Parathyroid adenoma (tissue), 2 donors: ENCODE measurements at regions not wholly inside any gene's neighbourhood (a gene's known extent, or its start where the extent isn't known, plus 50 kb on each side); places are given as distances from the start of the nearest gene placed in this dataset.

Source experiments
- H2AFZ ChIP-seq: fragments of 300-600 bp; sonication (generic); one replicate; pipeline ENCODE4 v1.7.0; 2017; ENCODE audit warnings: antibody characterized with exemption, mild to moderate bottlenecking
- H3K27ac ChIP-seq: fragments of 300-600 bp; sonication (generic); one replicate; pipeline ENCODE4 v1.7.0; 2017
- H3K27me3 ChIP-seq: fragments of 300-600 bp; sonication (generic); one replicate; pipeline ENCODE4 v1.7.0; 2017; ENCODE audit warnings: low read length; ENCODE audit not compliant: control insufficient read depth, insufficient read depth
- H3K36me3 ChIP-seq: fragments of 300-600 bp; sonication (generic); one replicate; pipeline ENCODE4 v1.7.0; 2017; ENCODE audit warnings: low read length; ENCODE audit not compliant: control insufficient read depth, insufficient read depth
- H3K4me1 ChIP-seq: fragments of 300-600 bp; sonication (generic); one replicate; pipeline ENCODE4 v1.7.0; 2017; ENCODE audit warnings: control low read depth
- H3K4me2 ChIP-seq: fragments of 300-600 bp; sonication (generic); one replicate; pipeline ENCODE4 v1.7.0; 2017; ENCODE audit warnings: low read length
- H3K4me3 ChIP-seq: fragments of 300-600 bp; sonication (generic); one replicate; pipeline ENCODE4 v1.7.0; 2017; ENCODE audit warnings: low read depth, low read length
- H3K79me2 ChIP-seq: fragments of 300-600 bp; sonication (generic); one replicate; pipeline ENCODE4 v1.7.0; 2017; ENCODE audit warnings: control low read depth
- H3K9ac ChIP-seq: fragments of 300-600 bp; sonication (generic); one replicate; pipeline ENCODE4 v1.7.0; 2017; ENCODE audit warnings: mild to moderate bottlenecking
- H3K9me3 ChIP-seq: fragments of 300-600 bp; sonication (generic); one replicate; pipeline ENCODE4 v1.7.0; 2017; ENCODE audit warnings: low read length; ENCODE audit not compliant: control insufficient read depth
- CTCF ChIP-seq: fragments of 300-600 bp; sonication (generic); IDR thresholded peaks from one replicate; pipeline ENCODE4 v1.7.0; 2017; ENCODE audit warnings: antibody characterized with exemption, mild to moderate bottlenecking
- donor health status: primary hyperparathyroidism.

GRCh38 chr19:27872370-27872769 lies 1340.6 kb downstream of the UQCRFS1 start:
- no peak for TF ChIP-seq CTCF
- Histone ChIP-seq H3K27ac (no peak overlapping the region), H3K4me2 (no peak overlapping the region), H3K4me1 (no peaks in the 10 kb centered on the region), H3K4me3 (no peak overlapping the region), H3K36me3 (no peaks in the 10 kb centered on the region), H3K27me3 (no peaks in the 10 kb centered on the region), H3K9me3 (no peaks in the 10 kb centered on the region), H2AFZ (no peak overlapping the region), H3K79me2 (no peaks in the 10 kb centered on the region), H3K9ac (no peak overlapping the region)

GRCh38 chr19:27870293-27870692 lies 1342.7 kb downstream of the UQCRFS1 start:
- TF ChIP-seq CTCF, result no peak
- no peaks in the 10 kb centered on the region for H3K27me3 ChIP-seq
- no peaks in the 10 kb centered on the region for H3K79me2 ChIP-seq

GRCh38 chr19:27868007-27868406 lies 1344.9 kb downstream of the UQCRFS1 start:
- H3K4me3 ChIP-seq, result no peak overlapping the region
- H3K9ac ChIP-seq, result no peak overlapping the region
- H3K27ac ChIP-seq, result no peak overlapping the region
- TF ChIP-seq CTCF, result no peak
- no peak overlapping the region for H3K4me2 ChIP-seq
- H3K4me1 ChIP-seq, result no peaks in the 10 kb centered on the region
- H3K36me3 ChIP-seq, result no peaks in the 10 kb centered on the region
- H2AFZ ChIP-seq, result no peak overlapping the region
- no peaks in the 10 kb centered on the region for H3K27me3 ChIP-seq
- H3K9me3 ChIP-seq, result no peaks in the 10 kb centered on the region
- no peaks in the 10 kb centered on the region for H3K79me2 ChIP-seq

More at GRCh38 chr19:27870293-27870692, 1342.7 kb downstream of the UQCRFS1 start:
- Histone ChIP-seq H3K9me3 (no peaks in the 10 kb centered on the region), H3K4me1 (no peaks in the 10 kb centered on the region), H3K27ac (no peak overlapping the region), H3K36me3 (no peaks in the 10 kb centered on the region), H2AFZ (no peak overlapping the region), H3K4me3 (no peak overlapping the region), H3K9ac (no peak overlapping the region), H3K4me2 (no peak overlapping the region)

GRCh38 chr19:27865927-27866777 lies 1346.8 kb downstream of the UQCRFS1 start:
- Histone ChIP-seq H3K79me2 (no peaks in the 10 kb centered on the region), H3K27me3 (no peaks in the 10 kb centered on the region), H3K4me3 (no peak overlapping the region), H3K4me2 (no peak overlapping the region), H2AFZ (no peak overlapping the region), H3K9ac (no peak overlapping the region), H3K4me1 (no peaks in the 10 kb centered on the region), H3K36me3 (no peaks in the 10 kb centered on the region), H3K9me3 (no peaks in the 10 kb centered on the region), H3K27ac (no peak overlapping the region)
- TF ChIP-seq CTCF, result no peak
